Naive thymus-derived CD4-positive, alpha-beta T cell (primary cell): ENCODE measurements at regions not wholly inside any gene's neighbourhood (a gene's known extent, or its start where the extent isn't known, plus 50 kb on each side); places are given as distances from the start of the nearest gene placed in this dataset.
"Not testable (repeated sequence)": the region's sequence is repeated elsewhere in the genome, so short reads cannot be mapped to it uniquely, and the experiment has no call there.

ENCODE experiments used
- ATAC-seq: fragments of 150-1000 bp; cut with Tn5 transposase; 2 replicates; pipeline ENCODE4 v1.10.0; 2021; ENCODE audit warnings: mild to moderate bottlenecking, moderate library complexity
- CTCF ChIA-PET: fragments of 350-600 bp; sonication (Branson Sonifier 250); formaldehyde crosslinking; loops from one replicate; lab custom pipeline; 2021; ENCODE audit warnings: antibody characterized with exemption; lab: Charles Lee
- POLR2A ChIA-PET: fragments of 350-600 bp; sonication (Branson Sonifier 250); formaldehyde crosslinking; loops from one replicate; lab custom pipeline; 2021; ENCODE audit warnings: antibody characterized with exemption, inconsistent platforms; lab: Charles Lee
- DNase-seq, 9 donors: peaks; one replicate each; pipeline versions ENCODE4 v3.0.0 to v3.0.0-alpha.2; 2020 to 2022; ENCODE audit warnings: mixed read lengths in 1 of 9
- H3K27ac ChIP-seq: one replicate; pipeline ENCODE4 v1.7.0; 2013; ENCODE audit warnings: mild to moderate bottlenecking, low read depth, low read length, moderate library complexity
- H3K27me3 ChIP-seq, 2 donors: one replicate each; pipeline ENCODE4 v1.7.0; 2013; ENCODE audit warnings: low read length in 2 of 2, mild to moderate bottlenecking in 2 of 2, moderate library complexity in 2 of 2; ENCODE audit not compliant: control insufficient read depth in 2 of 2, insufficient read depth in 2 of 2
- H3K36me3 ChIP-seq, 3 experiments: 1 replicate in 2 of 3; 2 replicates in 1 of 3; pipeline ENCODE4 v1.7.0; 2013; ENCODE audit warnings: low read length in 3 of 3, mild to moderate bottlenecking in 3 of 3, moderate library complexity in 1 of 3; ENCODE audit not compliant: insufficient read depth in 3 of 3, control insufficient read depth in 2 of 3
- H3K4me1 ChIP-seq, 2 donors: one replicate each; pipeline ENCODE4 v1.7.0; 2013; ENCODE audit warnings: low read length in 2 of 2, mild to moderate bottlenecking in 2 of 2, moderate library complexity in 1 of 2; ENCODE audit not compliant: control insufficient read depth in 2 of 2, insufficient read depth in 2 of 2
- H3K4me3 ChIP-seq: 2 replicates; pipeline ENCODE4 v1.7.0; 2013; ENCODE audit warnings: mild to moderate bottlenecking, low read length
- H3K9me3 ChIP-seq, 3 experiments: 1 replicate in 2 of 3; 2 replicates in 1 of 3; pipeline ENCODE4 v1.7.0; 2013; ENCODE audit warnings: low read length in 3 of 3; ENCODE audit not compliant: control insufficient read depth in 2 of 3
- H3K27ac Mint-ChIP-seq, 9 donors: one replicate each; pipeline ENCODE4 v1.8.0; 2020 to 2022; ENCODE audit warnings: mixed read lengths in 9 of 9, mild to moderate bottlenecking in 8 of 9, moderate library complexity in 5 of 9, inconsistent platforms in 2 of 9
- H3K27me3 Mint-ChIP-seq, 5 donors: one replicate each; pipeline ENCODE4 v1.8.0; 2021 to 2022; ENCODE audit warnings: mixed read lengths in 5 of 5, mild to moderate bottlenecking in 1 of 5
- H3K36me3 Mint-ChIP-seq, 5 donors: one replicate each; pipeline ENCODE4 v1.8.0; 2020 to 2022; ENCODE audit warnings: mixed read lengths in 5 of 5, mild to moderate bottlenecking in 3 of 5, inconsistent platforms in 1 of 5
- H3K4me1 Mint-ChIP-seq, 7 donors: one replicate each; pipeline ENCODE4 v1.8.0; 2020 to 2022; ENCODE audit warnings: mixed read lengths in 7 of 7, mild to moderate bottlenecking in 3 of 7, inconsistent platforms in 1 of 7
- H3K4me3 Mint-ChIP-seq, 10 donors: one replicate each; pipeline ENCODE4 v1.8.0; 2020 to 2022; ENCODE audit warnings: mild to moderate bottlenecking in 10 of 10, mixed read lengths in 10 of 10, moderate library complexity in 6 of 10, inconsistent platforms in 2 of 10
- H3K9me3 Mint-ChIP-seq, 11 donors: one replicate each; pipeline ENCODE4 v1.8.0; 2020 to 2022; ENCODE audit warnings: mixed read lengths in 11 of 11, mild to moderate bottlenecking in 4 of 11, inconsistent platforms in 1 of 11, moderate library complexity in 1 of 11
- intact Hi-C, 2 donors: fragments of 100-400 bp; cut with micrococcal nuclease; formaldehyde crosslinking; loops; one replicate each; pipeline ENCODE4 v1.15.1; 2023

- no peak for ATAC-seq
- ChIA-PET POLR2A (no interaction called here), CTCF (no interaction called here)
- Histone ChIP-seq H3K4me3 (no peak overlapping the region), H3K36me3 (no peaks in the 10 kb centered on the region), H3K4me1 (no peaks in the 10 kb centered on the region), H3K27me3 (no peaks in the 10 kb centered on the region), H3K27ac (no peak overlapping the region), H3K9me3 (no peaks in the 10 kb centered on the region)
- DNase-seq = no peak
- no peaks in the 10 kb centered on the region for H3K4me1 Mint-ChIP-seq
- no peak overlapping the region for H3K4me3 Mint-ChIP-seq
- intact Hi-C loops = no loop called here
- peaks cover 0 to 7% (median 0%) of the 10 kb centered on the region in 5 donors for H3K36me3 Mint-ChIP-seq
- H3K27me3 Mint-ChIP-seq = no peaks in the 10 kb centered on the region
- peaks cover 0 to 3% (median 0%) of the 10 kb centered on the region in 11 donors for H3K9me3 Mint-ChIP-seq
- no peak overlapping the region for H3K27ac Mint-ChIP-seq
Observed at GRCh38 chr1:224014330-224014649, 99.6 kb upstream of the FBXO28 start.

- H3K36me3 Mint-ChIP-seq, POLR2A ChIA-PET, CTCF ChIA-PET, H3K36me3 ChIP-seq, DNase-seq, H3K9me3 Mint-ChIP-seq, H3K27ac Mint-ChIP-seq, H3K27me3 ChIP-seq, H3K4me1 ChIP-seq, H3K27me3 Mint-ChIP-seq, H3K27ac ChIP-seq, H3K9me3 ChIP-seq, H3K4me3 Mint-ChIP-seq, intact Hi-C loops, H3K4me1 Mint-ChIP-seq, ATAC-seq, H3K4me3 ChIP-seq: not testable (repeated sequence)
Observed at GRCh38 chr1:224013626-224014329, 100.1 kb upstream of the FBXO28 start.

- H3K4me1 ChIP-seq, H3K36me3 ChIP-seq, H3K4me3 Mint-ChIP-seq, H3K9me3 Mint-ChIP-seq, H3K27me3 ChIP-seq, H3K4me3 ChIP-seq, H3K4me1 Mint-ChIP-seq, CTCF ChIA-PET, H3K27ac Mint-ChIP-seq, H3K27me3 Mint-ChIP-seq, H3K9me3 ChIP-seq, H3K27ac ChIP-seq, DNase-seq, intact Hi-C loops, ATAC-seq, POLR2A ChIA-PET: not testable (repeated sequence)
- H3K36me3 Mint-ChIP-seq = peaks cover 0 to 14% (median 6%) of the 10 kb centered on the region in 5 donors
Observed at GRCh38 chr1:224012807-224013434, 101.0 kb upstream of the FBXO28 start.

- H3K27me3 Mint-ChIP-seq, H3K27ac ChIP-seq, H3K27ac Mint-ChIP-seq, ATAC-seq, CTCF ChIA-PET, POLR2A ChIA-PET, intact Hi-C loops, H3K4me3 ChIP-seq, H3K4me1 ChIP-seq, H3K9me3 ChIP-seq, H3K36me3 ChIP-seq, H3K27me3 ChIP-seq, H3K9me3 Mint-ChIP-seq, H3K4me3 Mint-ChIP-seq, DNase-seq, H3K4me1 Mint-ChIP-seq: not testable (repeated sequence)
- peaks cover 0 to 18% (median 10%) of the 10 kb centered on the region in 5 donors for H3K36me3 Mint-ChIP-seq
Observed at GRCh38 chr1:224012162-224012561, 101.7 kb upstream of the FBXO28 start.

- H3K9me3 ChIP-seq = not testable (repeated sequence)
Observed at GRCh38 chr1:224011751-224012150, 102.2 kb upstream of the FBXO28 start.

GRCh38 chr1:224011153-224011552, 102.8 kb upstream of the FBXO28 start:
- intact Hi-C loops, H3K4me1 ChIP-seq, ATAC-seq, H3K27ac ChIP-seq, H3K9me3 ChIP-seq, H3K27me3 Mint-ChIP-seq, H3K27me3 ChIP-seq, H3K27ac Mint-ChIP-seq, H3K9me3 Mint-ChIP-seq, DNase-seq, CTCF ChIA-PET, H3K36me3 ChIP-seq, H3K4me3 ChIP-seq, H3K4me1 Mint-ChIP-seq: not testable (repeated sequence)
- POLR2A ChIA-PET = interaction anchor here (0.7 kb wide), 1 partner anchor 250 kb away, joined by 5 read pairs; no protein-coding TSS in a partner anchor
- Mint-ChIP-seq H3K4me3 (peak overlapping the region in 1 of 10 donors; percentile 2), H3K36me3 (peaks cover 0 to 18% (median 10%) of the 10 kb centered on the region in 5 donors)

More at GRCh38 chr1:224011751-224012150, 102.2 kb upstream of the FBXO28 start:
- H3K27ac Mint-ChIP-seq, H3K4me3 Mint-ChIP-seq, H3K9me3 Mint-ChIP-seq, H3K27me3 Mint-ChIP-seq, DNase-seq, H3K27me3 ChIP-seq, H3K27ac ChIP-seq, H3K4me1 ChIP-seq, H3K4me1 Mint-ChIP-seq, CTCF ChIA-PET, ATAC-seq, intact Hi-C loops, H3K36me3 ChIP-seq, H3K4me3 ChIP-seq: not testable (repeated sequence)
- POLR2A ChIA-PET = interaction anchor here (0.7 kb wide), 1 partner anchor 251 kb away, joined by 5 read pairs; no protein-coding TSS in a partner anchor
- peaks cover 0 to 18% (median 10%) of the 10 kb centered on the region in 5 donors for H3K36me3 Mint-ChIP-seq

- H3K9me3 ChIP-seq, H3K4me1 ChIP-seq, H3K9me3 Mint-ChIP-seq, DNase-seq, H3K4me3 ChIP-seq, ATAC-seq, H3K36me3 ChIP-seq, CTCF ChIA-PET, H3K27ac ChIP-seq, H3K27me3 Mint-ChIP-seq, H3K4me1 Mint-ChIP-seq, H3K4me3 Mint-ChIP-seq, H3K27me3 ChIP-seq, POLR2A ChIA-PET, H3K27ac Mint-ChIP-seq: not testable (repeated sequence)
- H3K36me3 Mint-ChIP-seq = peaks cover 5 to 22% (median 14%) of the 10 kb centered on the region in 5 donors
- intact Hi-C loops = loop anchor here in 1 of 2 donors (2.0 kb wide), 1 partner anchor 195 kb away; no protein-coding TSS in a partner anchor
Observed at GRCh38 chr1:224005973-224006372, 107.9 kb upstream of the FBXO28 start.
